ENCODE measurements at regions not wholly inside any gene's neighbourhood (a gene's known extent, or its start where the extent isn't known, plus 50 kb on each side); places are given as distances from the start of the nearest gene placed in this dataset.

GRCh38 chr21:15160136-15160535 is 95.3 kb upstream of the NRIP1 start:
- no peak for DNase-seq (ENCODE audit: low spot score)
- Histone ChIP-seq H3K9me2 (ENCODE audit: insufficient read depth, low read length) (no peaks in the 10 kb centered on the region), H3K36me3 (ENCODE audit: insufficient read depth, low read length) (no peaks in the 10 kb centered on the region), H3K4me3 (ENCODE audit: low read depth, low read length, poor library complexity, severe bottlenecking) (no peak overlapping the region), H4K20me1 (ENCODE audit: insufficient read depth, low read length) (no peaks in the 10 kb centered on the region), H3K4me2 (ENCODE audit: low read length) (no peak overlapping the region), H3K79me2 (ENCODE audit: insufficient read depth, low read depth, low read length) (no peaks in the 10 kb centered on the region), H3K9me3 (ENCODE audit: low read length) (no peaks in the 10 kb centered on the region), H3K4me1 (ENCODE audit: insufficient read depth, low read length, poor library complexity, severe bottlenecking) (no peaks in the 10 kb centered on the region), H3K27ac (ENCODE audit: low read depth, low read length, poor library complexity, severe bottlenecking) (no peak overlapping the region), H2AFZ (ENCODE audit: low read length) (no peak overlapping the region)
- intact Hi-C loops (cut with micrococcal nuclease; ENCODE audit: unreplicated experiment), result no loop called here
- POLR2A ChIA-PET, result interaction anchor here (1.7 kb wide), 1 partner anchor 9 kb away, joined by 4 read pairs; no protein-coding TSS in a partner anchor
- CTCF ChIA-PET (ENCODE audit: unreplicated experiment), result no interaction called here
- BruUV-seq (replicated peaks), result no TSS peak
- TF ChIP-seq CTCF (conservative IDR thresholded peaks at IDR 0.05; ENCODE audit: low read length) (no peak), EZH2phosphoT487 (IDR thresholded peaks at IDR 0.05; ENCODE audit: borderline replicate concordance, low read depth, low read length) (no peak)

- ChIA-PET CTCF (ENCODE audit: unreplicated experiment) (no interaction called here), POLR2A (no interaction called here)
- no peak for DNase-seq (ENCODE audit: low spot score)
- Histone ChIP-seq H3K4me1 (ENCODE audit: insufficient read depth, low read length, poor library complexity, severe bottlenecking) (no peaks in the 10 kb centered on the region), H3K9me3 (ENCODE audit: low read length) (no peaks in the 10 kb centered on the region), H3K4me2 (ENCODE audit: low read length) (no peak overlapping the region), H4K20me1 (ENCODE audit: insufficient read depth, low read length) (no peaks in the 10 kb centered on the region), H3K4me3 (ENCODE audit: low read depth, low read length, poor library complexity, severe bottlenecking) (no peak overlapping the region), H3K79me2 (ENCODE audit: insufficient read depth, low read depth, low read length) (no peaks in the 10 kb centered on the region), H3K27ac (ENCODE audit: low read depth, low read length, poor library complexity, severe bottlenecking) (no peak overlapping the region), H3K9me2 (ENCODE audit: insufficient read depth, low read length) (no peaks in the 10 kb centered on the region), H2AFZ (ENCODE audit: low read length) (no peak overlapping the region), H3K36me3 (ENCODE audit: insufficient read depth, low read length) (no peaks in the 10 kb centered on the region)
- no TSS peak for BruUV-seq (replicated peaks)
- no peak for TF ChIP-seq CTCF (conservative IDR thresholded peaks at IDR 0.05; ENCODE audit: low read length)
- no peak for TF ChIP-seq EZH2phosphoT487 (IDR thresholded peaks at IDR 0.05; ENCODE audit: borderline replicate concordance, low read depth, low read length)
- intact Hi-C loops (cut with micrococcal nuclease; ENCODE audit: unreplicated experiment), result no loop called here
These were observed 98.1 kb upstream of the NRIP1 start for GRCh38 chr21:15162921-15163320.

GRCh38 chr21:15164273-15164672 is 99.5 kb upstream of the NRIP1 start:
- no peak overlapping the region for H2AFZ ChIP-seq (ENCODE audit: low read length)
- TF ChIP-seq EZH2phosphoT487 (IDR thresholded peaks at IDR 0.05; ENCODE audit: borderline replicate concordance, low read depth, low read length) (no peak), CTCF (conservative IDR thresholded peaks at IDR 0.05; ENCODE audit: low read length) (no peak)
- DNase-seq (ENCODE audit: low spot score), result no peak
- intact Hi-C loops (cut with micrococcal nuclease; ENCODE audit: unreplicated experiment), result no loop called here
- no peak overlapping the region for H3K4me2 ChIP-seq (ENCODE audit: low read length)
- CTCF ChIA-PET (ENCODE audit: unreplicated experiment), result no interaction called here
- no peaks in the 10 kb centered on the region for H3K4me1 ChIP-seq (ENCODE audit: insufficient read depth, low read length, poor library complexity, severe bottlenecking)
- H3K79me2 ChIP-seq (ENCODE audit: insufficient read depth, low read depth, low read length), result no peaks in the 10 kb centered on the region
- H3K9me2 ChIP-seq (ENCODE audit: insufficient read depth, low read length), result no peaks in the 10 kb centered on the region
- POLR2A ChIA-PET, result interaction anchor here (0.7 kb wide), 1 partner anchor 64 kb away, joined by 3 read pairs; no protein-coding TSS in a partner anchor
- H4K20me1 ChIP-seq (ENCODE audit: insufficient read depth, low read length), result no peaks in the 10 kb centered on the region
- no peak overlapping the region for H3K4me3 ChIP-seq (ENCODE audit: low read depth, low read length, poor library complexity, severe bottlenecking)
- H3K27ac ChIP-seq (ENCODE audit: low read depth, low read length, poor library complexity, severe bottlenecking), result no peak overlapping the region
- no peaks in the 10 kb centered on the region for H3K36me3 ChIP-seq (ENCODE audit: insufficient read depth, low read length)
- no peaks in the 10 kb centered on the region for H3K9me3 ChIP-seq (ENCODE audit: low read length)
- BruUV-seq (replicated peaks), result no TSS peak

Data from OCI-LY7 (cell line).